ENCODE measurements at regions not wholly inside any gene's neighbourhood (a gene's known extent, or its start where the extent isn't known, plus 50 kb on each side); places are given as distances from the start of the nearest gene placed in this dataset.
"Not testable (repeated sequence)": the region's sequence is repeated elsewhere in the genome, so short reads cannot be mapped to it uniquely, and the experiment has no call there.

GRCh38 chr13:100776686-100777085 is 102.1 kb upstream of the TMTC4 start:
- H2BK120ac ChIP-seq (ENCODE audit: low read depth, low read length); H2BK15ac ChIP-seq (ENCODE audit: low read depth, low read length); POLR2A ChIA-PET (ENCODE audit: unreplicated experiment); H3K36me3 ChIP-seq (ENCODE audit: control insufficient read depth, insufficient read depth, low read length); H3K27me3 ChIP-seq (ENCODE audit: control insufficient read depth, insufficient read depth, low read length); CTCF ChIA-PET; H3K9me1 ChIP-seq (ENCODE audit: insufficient read depth, low read length); DNase-seq; H2AK5ac ChIP-seq (ENCODE audit: low read depth, low read length); H2AFZ ChIP-seq (replicated peaks; ENCODE audit: low read length, poor library complexity); H3K79me1 ChIP-seq (ENCODE audit: low read depth in 1 of 2, low read length in 2 of 2); H3K4me2 ChIP-seq (ENCODE audit: low read depth, low read length); dilution Hi-C loops (cut with HindIII; ENCODE audit: low sequenced_read_pairs, unreplicated experiment); H4K5ac ChIP-seq (ENCODE audit: low read depth, low read length); H3K4me3 ChIP-seq (ENCODE audit: insufficient read depth, low read depth, low read length); in situ Hi-C loops (cut with MboI; ENCODE audit: low sequenced_read_pairs); intact Hi-C loops (cut with micrococcal nuclease); H2BK5ac ChIP-seq (ENCODE audit: low read depth, low read length, poor library complexity, severe bottlenecking); H3K14ac ChIP-seq (replicated peaks; ENCODE audit: low read depth, low read length); H3K27ac ChIP-seq (ENCODE audit: insufficient read depth, low read length); H4K8ac ChIP-seq (ENCODE audit: low read depth in 2 of 2, low read length in 2 of 2); H3K56ac ChIP-seq (ENCODE audit: extremely low read depth, insufficient read depth, low read length); H2AK9ac ChIP-seq (replicated peaks; ENCODE audit: low read depth, low read length, poor library complexity); H3K4me1 ChIP-seq (ENCODE audit: control insufficient read depth, insufficient read depth, low read length); H3K18ac ChIP-seq (ENCODE audit: low read depth, low read length); ATAC-seq (ENCODE audit: low read depth); BruUV-seq (replicated peaks); H3K9me3 ChIP-seq (ENCODE audit: control insufficient read depth, insufficient read depth, low read length); H2BK20ac ChIP-seq (ENCODE audit: low read depth, low read length); H4K20me1 ChIP-seq (ENCODE audit: insufficient read depth, low read length); H4K91ac ChIP-seq (ENCODE audit: insufficient read depth, low read depth, low read length); H3K23ac ChIP-seq (ENCODE audit: low read depth, low read length); H3K4ac ChIP-seq (ENCODE audit: low read depth, low read length); H3K9ac ChIP-seq (ENCODE audit: low read depth, low read length): not testable (repeated sequence)
- no CpG with 5 or more reads among the region's 2 CpGs for WGBS, 2 experiments (ENCODE audit: extremely low coverage in 2 of 2, insufficient read length in 1 of 2)
